ENCODE measurements at regions not wholly inside any gene's neighbourhood (a gene's known extent, or its start where the extent isn't known, plus 50 kb on each side); places are given as distances from the start of the nearest gene placed in this dataset.
"Not testable (repeated sequence)": the region's sequence is repeated elsewhere in the genome, so short reads cannot be mapped to it uniquely, and the experiment has no call there.

- no peak for DNase-seq
Measured at GRCh38 chr4:131603705-131604104, 1545.4 kb upstream of the PCDH10 start.

- no peak for DNase-seq
Measured at GRCh38 chr4:131609039-131609438, 1540.1 kb upstream of the PCDH10 start.

- DNase-seq = not testable (repeated sequence)
Measured at GRCh38 chr4:131610517-131610916, 1538.6 kb upstream of the PCDH10 start.

- DNase-seq = no peak
Measured at GRCh38 chr4:131613086-131613823, 1535.8 kb upstream of the PCDH10 start.

- no peak for DNase-seq
Measured at GRCh38 chr4:131613824-131614216, 1535.3 kb upstream of the PCDH10 start.

GRCh38 chr4:131632877-131633276 lies 1516.2 kb upstream of the PCDH10 start:
- no peak for DNase-seq

- no peak for DNase-seq
Measured at GRCh38 chr4:131635191-131635590, 1513.9 kb upstream of the PCDH10 start.

- DNase-seq = no peak
Measured at GRCh38 chr4:131638781-131639180, 1510.3 kb upstream of the PCDH10 start.

GRCh38 chr4:131644619-131645018 lies 1504.5 kb upstream of the PCDH10 start:
- no peak for DNase-seq

- DNase-seq = no peak
Measured at GRCh38 chr4:131649227-131649626, 1499.9 kb upstream of the PCDH10 start.

- no peak for DNase-seq
Measured at GRCh38 chr4:131650951-131651350, 1498.1 kb upstream of the PCDH10 start.

- DNase-seq = not testable (repeated sequence)
Measured at GRCh38 chr4:131683314-131683713, 1465.8 kb upstream of the PCDH10 start.

GRCh38 chr4:131721883-131722282 lies 1427.2 kb upstream of the PCDH10 start:
- DNase-seq = no peak

- DNase-seq = not testable (repeated sequence)
Measured at GRCh38 chr4:131723069-131723468, 1426.0 kb upstream of the PCDH10 start.

- not testable (repeated sequence) for DNase-seq
Measured at GRCh38 chr4:131724847-131725246, 1424.2 kb upstream of the PCDH10 start.

- not testable (repeated sequence) for DNase-seq
Measured at GRCh38 chr4:131725521-131725920, 1423.6 kb upstream of the PCDH10 start.

- DNase-seq = not testable (repeated sequence)
Measured at GRCh38 chr4:131726940-131727339, 1422.2 kb upstream of the PCDH10 start.

- not testable (repeated sequence) for DNase-seq
Measured at GRCh38 chr4:131727418-131727817, 1421.7 kb upstream of the PCDH10 start.

- DNase-seq = not testable (repeated sequence)
Measured at GRCh38 chr4:131729205-131729604, 1419.9 kb upstream of the PCDH10 start.

- not testable (repeated sequence) for DNase-seq
Measured at GRCh38 chr4:131729716-131730398, 1419.2 kb upstream of the PCDH10 start.

GRCh38 chr4:131730574-131730973 lies 1418.5 kb upstream of the PCDH10 start:
- DNase-seq = not testable (repeated sequence)

- not testable (repeated sequence) for DNase-seq
Measured at GRCh38 chr4:131732034-131732630, 1417.0 kb upstream of the PCDH10 start.

- not testable (repeated sequence) for DNase-seq
Measured at GRCh38 chr4:131734321-131734720, 1414.8 kb upstream of the PCDH10 start.

- not testable (repeated sequence) for DNase-seq
Measured at GRCh38 chr4:131734851-131735385, 1414.2 kb upstream of the PCDH10 start.

Measured in stimulated activated naive CD4-positive, alpha-beta T cell treated with Interleukin-2 at 50 U/mL for 16 hours (primary cell).